ENCODE measurements at regions not wholly inside any gene's neighbourhood (a gene's known extent, or its start where the extent isn't known, plus 50 kb on each side); places are given as distances from the start of the nearest gene placed in this dataset.

DNA sequence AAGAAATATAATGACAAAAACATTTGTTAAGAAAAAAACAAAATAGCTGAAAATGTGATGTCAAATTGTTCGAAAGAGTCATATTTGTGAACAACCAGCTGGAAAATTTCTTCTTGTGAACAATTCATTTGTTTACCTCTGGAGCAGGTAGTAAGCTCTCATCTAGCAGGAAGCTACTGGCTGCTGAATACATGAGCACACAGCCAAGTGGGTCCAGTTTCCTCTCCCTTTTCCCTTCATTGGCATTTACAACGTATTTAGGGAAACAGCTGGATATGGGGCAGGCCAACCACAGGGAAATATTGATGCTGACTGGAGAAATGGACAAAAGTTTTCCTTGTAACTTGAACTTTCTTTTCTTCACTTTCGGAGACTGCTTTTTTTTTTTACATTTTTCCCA, 1354.7 kb upstream of the EPHA6 start:
- Histone ChIP-seq H3K9ac (ENCODE audit: low read depth, low read length) (no peak overlapping the region), H3K27me3 (ENCODE audit: insufficient read depth, low read length, poor library complexity) (no peaks in the 10 kb centered on the region), H3K4me1 (ENCODE audit: insufficient read depth, low read length) (no peaks in the 10 kb centered on the region), H3K4me3 (ENCODE audit: low read depth in 1 of 2, low read length in 2 of 2) (no peak overlapping the region), H3K79me2 (ENCODE audit: insufficient read depth, low read length) (no peaks in the 10 kb centered on the region), H3K4me2 (ENCODE audit: insufficient read depth, low read length) (no peak overlapping the region), H4K20me1 (ENCODE audit: insufficient read depth, low read length) (no peaks in the 10 kb centered on the region), H2AFZ (ENCODE audit: low read depth, low read length) (no peak overlapping the region), H3K36me3 (ENCODE audit: insufficient read depth, low read length) (no peaks in the 10 kb centered on the region), H3K27ac (ENCODE audit: low read length) (no peak overlapping the region), H3K9me3 (ENCODE audit: insufficient read depth, low read length, severe bottlenecking) (no peaks in the 10 kb centered on the region)
- TF ChIP-seq, protein P1, sequence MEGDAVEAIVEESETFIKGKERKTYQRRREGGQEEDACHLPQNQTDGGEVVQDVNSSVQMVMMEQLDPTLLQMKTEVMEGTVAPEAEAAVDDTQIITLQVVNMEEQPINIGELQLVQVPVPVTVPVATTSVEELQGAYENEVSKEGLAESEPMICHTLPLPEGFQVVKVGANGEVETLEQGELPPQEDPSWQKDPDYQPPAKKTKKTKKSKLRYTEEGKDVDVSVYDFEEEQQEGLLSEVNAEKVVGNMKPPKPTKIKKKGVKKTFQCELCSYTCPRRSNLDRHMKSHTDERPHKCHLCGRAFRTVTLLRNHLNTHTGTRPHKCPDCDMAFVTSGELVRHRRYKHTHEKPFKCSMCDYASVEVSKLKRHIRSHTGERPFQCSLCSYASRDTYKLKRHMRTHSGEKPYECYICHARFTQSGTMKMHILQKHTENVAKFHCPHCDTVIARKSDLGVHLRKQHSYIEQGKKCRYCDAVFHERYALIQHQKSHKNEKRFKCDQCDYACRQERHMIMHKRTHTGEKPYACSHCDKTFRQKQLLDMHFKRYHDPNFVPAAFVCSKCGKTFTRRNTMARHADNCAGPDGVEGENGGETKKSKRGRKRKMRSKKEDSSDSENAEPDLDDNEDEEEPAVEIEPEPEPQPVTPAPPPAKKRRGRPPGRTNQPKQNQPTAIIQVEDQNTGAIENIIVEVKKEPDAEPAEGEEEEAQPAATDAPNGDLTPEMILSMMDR (IDR thresholded peaks at IDR 0.05; ENCODE audit: borderline replicate concordance, extremely low read depth, low read length, poor library complexity, severe bottlenecking) = no peak
- no peak for TF ChIP-seq EZH2 (IDR thresholded peaks at IDR 0.05; ENCODE audit: borderline replicate concordance, low read depth, low read length, severe bottlenecking)
- ATAC-seq (ENCODE audit: insufficient read depth, low read depth) = no peak
- DNase-seq = no peak

DNA sequence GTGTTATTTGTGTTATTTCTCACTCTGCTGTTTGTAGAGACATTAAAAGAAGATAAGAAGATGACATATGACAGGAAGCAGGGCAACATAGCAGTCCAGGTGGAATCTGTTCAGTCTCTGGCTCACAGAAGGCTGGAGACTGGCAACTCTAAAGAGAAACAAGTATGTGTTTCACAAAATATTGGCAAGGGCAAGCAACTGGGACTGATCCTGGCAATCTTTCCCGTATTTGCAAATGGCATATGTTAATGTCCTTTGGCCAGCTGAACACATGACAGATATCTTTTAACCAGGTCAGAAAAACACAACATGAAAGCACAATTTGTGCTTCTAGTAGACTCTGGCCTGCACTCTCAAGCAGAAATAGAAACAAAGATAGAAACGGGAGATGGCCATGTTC, 1354.1 kb upstream of the EPHA6 start:
- Histone ChIP-seq H2AFZ (ENCODE audit: low read depth, low read length) (no peak overlapping the region), H4K20me1 (ENCODE audit: insufficient read depth, low read length) (no peaks in the 10 kb centered on the region), H3K79me2 (ENCODE audit: insufficient read depth, low read length) (no peaks in the 10 kb centered on the region), H3K9me3 (ENCODE audit: insufficient read depth, low read length, severe bottlenecking) (no peaks in the 10 kb centered on the region), H3K4me2 (ENCODE audit: insufficient read depth, low read length) (no peak overlapping the region), H3K4me1 (ENCODE audit: insufficient read depth, low read length) (no peaks in the 10 kb centered on the region), H3K27ac (ENCODE audit: low read length) (no peak overlapping the region), H3K9ac (ENCODE audit: low read depth, low read length) (no peak overlapping the region), H3K4me3 (ENCODE audit: low read depth in 1 of 2, low read length in 2 of 2) (no peak overlapping the region), H3K27me3 (ENCODE audit: insufficient read depth, low read length, poor library complexity) (no peaks in the 10 kb centered on the region), H3K36me3 (ENCODE audit: insufficient read depth, low read length) (no peaks in the 10 kb centered on the region)
- TF ChIP-seq, protein P1 (IDR thresholded peaks at IDR 0.05; ENCODE audit: borderline replicate concordance, extremely low read depth, low read length, poor library complexity, severe bottlenecking) = no peak
- TF ChIP-seq EZH2 (IDR thresholded peaks at IDR 0.05; ENCODE audit: borderline replicate concordance, low read depth, low read length, severe bottlenecking) = no peak
- DNase-seq (no peak), ATAC-seq (ENCODE audit: insufficient read depth, low read depth) (no peak)

DNA sequence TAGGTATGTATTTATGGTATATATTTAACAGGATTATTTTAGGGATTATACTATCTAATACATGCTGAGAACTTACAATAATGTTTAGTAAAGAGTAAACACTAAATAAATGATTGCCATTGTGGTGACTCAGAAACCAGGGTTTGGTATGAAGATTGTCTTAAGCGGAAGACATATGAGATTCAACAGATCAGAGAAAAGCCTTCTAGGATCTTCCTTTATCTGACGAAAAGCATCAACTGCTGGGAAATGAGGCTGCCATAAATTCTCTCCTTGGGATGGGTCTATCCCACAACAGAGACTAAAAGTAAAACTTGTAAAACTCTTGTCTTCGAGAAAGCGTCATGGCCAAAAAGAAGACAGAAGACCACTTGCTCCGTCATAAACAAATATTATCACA, 1352.2 kb upstream of the EPHA6 start:
- Histone ChIP-seq H3K36me3 (ENCODE audit: insufficient read depth, low read length) (no peaks in the 10 kb centered on the region), H3K4me1 (ENCODE audit: insufficient read depth, low read length) (no peaks in the 10 kb centered on the region), H3K9ac (ENCODE audit: low read depth, low read length) (no peak overlapping the region), H3K4me3 (ENCODE audit: low read depth in 1 of 2, low read length in 2 of 2) (no peak overlapping the region), H3K27me3 (ENCODE audit: insufficient read depth, low read length, poor library complexity) (no peaks in the 10 kb centered on the region), H3K79me2 (ENCODE audit: insufficient read depth, low read length) (no peaks in the 10 kb centered on the region), H2AFZ (ENCODE audit: low read depth, low read length) (no peak overlapping the region), H3K9me3 (ENCODE audit: insufficient read depth, low read length, severe bottlenecking) (no peaks in the 10 kb centered on the region), H3K27ac (ENCODE audit: low read length) (no peak overlapping the region), H3K4me2 (ENCODE audit: insufficient read depth, low read length) (no peak overlapping the region), H4K20me1 (ENCODE audit: insufficient read depth, low read length) (no peaks in the 10 kb centered on the region)
- TF ChIP-seq, protein P1 (IDR thresholded peaks at IDR 0.05; ENCODE audit: borderline replicate concordance, extremely low read depth, low read length, poor library complexity, severe bottlenecking) = no peak
- TF ChIP-seq EZH2 (IDR thresholded peaks at IDR 0.05; ENCODE audit: borderline replicate concordance, low read depth, low read length, severe bottlenecking) = no peak
- ATAC-seq (ENCODE audit: insufficient read depth, low read depth) (no peak), DNase-seq (no peak)

DNA sequence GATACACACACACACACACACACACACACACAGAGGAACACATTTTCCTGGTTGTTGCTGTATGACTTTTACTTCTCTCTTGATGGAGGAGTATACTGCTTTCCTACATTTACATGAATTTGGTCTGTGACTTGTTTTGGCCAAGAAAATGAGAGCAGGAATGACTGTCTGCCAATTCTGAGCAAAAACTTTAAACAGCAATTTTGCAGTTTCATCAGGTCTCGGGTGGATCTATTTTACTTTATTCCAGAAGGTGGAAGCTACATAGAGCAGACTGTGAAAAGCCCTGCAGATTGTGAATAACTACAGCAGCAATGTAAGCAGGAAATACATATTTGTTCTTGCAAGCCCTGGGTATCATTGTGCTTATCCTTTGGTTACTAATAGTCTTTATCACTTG, 1350.0 kb upstream of the EPHA6 start:
- H3K9me3 ChIP-seq (ENCODE audit: insufficient read depth, low read length, severe bottlenecking) = no peaks in the 10 kb centered on the region
- no peaks in the 10 kb centered on the region for H3K79me2 ChIP-seq (ENCODE audit: insufficient read depth, low read length)
- no peaks in the 10 kb centered on the region for H3K36me3 ChIP-seq (ENCODE audit: insufficient read depth, low read length)
- no peak overlapping the region for H3K4me2 ChIP-seq (ENCODE audit: insufficient read depth, low read length)
- no peak for TF ChIP-seq EZH2 (IDR thresholded peaks at IDR 0.05; ENCODE audit: borderline replicate concordance, low read depth, low read length, severe bottlenecking)
- TF ChIP-seq, protein P1 (IDR thresholded peaks at IDR 0.05; ENCODE audit: borderline replicate concordance, extremely low read depth, low read length, poor library complexity, severe bottlenecking) = no peak
- DNase-seq (no peak), ATAC-seq (ENCODE audit: insufficient read depth, low read depth) (no peak)
- H3K27ac ChIP-seq (ENCODE audit: low read length) = no peak overlapping the region
- no peak overlapping the region for H2AFZ ChIP-seq (ENCODE audit: low read depth, low read length)
- no peak overlapping the region for H3K4me3 ChIP-seq (ENCODE audit: low read depth in 1 of 2, low read length in 2 of 2)
- H3K27me3 ChIP-seq (ENCODE audit: insufficient read depth, low read length, poor library complexity) = no peaks in the 10 kb centered on the region
- H4K20me1 ChIP-seq (ENCODE audit: insufficient read depth, low read length) = no peaks in the 10 kb centered on the region
- no peaks in the 10 kb centered on the region for H3K4me1 ChIP-seq (ENCODE audit: insufficient read depth, low read length)
- no peak overlapping the region for H3K9ac ChIP-seq (ENCODE audit: low read depth, low read length)

Measured in DND-41 (cell line).